HG03558 (cell line): ENCODE measurements at regions not wholly inside any gene's neighbourhood (a gene's known extent, or its start where the extent isn't known, plus 50 kb on each side); places are given as distances from the start of the nearest gene placed in this dataset.

Experiments used
- ATAC-seq: cut with Tn5 transposase; IDR thresholded peaks from one replicate; pipeline ENCODE4 v1.9.1; 2021; ENCODE audit warnings: moderate number of reproducible peaks; ENCODE audit not compliant: unreplicated experiment; ENCODE audit errors: extremely low read depth

DNA sequence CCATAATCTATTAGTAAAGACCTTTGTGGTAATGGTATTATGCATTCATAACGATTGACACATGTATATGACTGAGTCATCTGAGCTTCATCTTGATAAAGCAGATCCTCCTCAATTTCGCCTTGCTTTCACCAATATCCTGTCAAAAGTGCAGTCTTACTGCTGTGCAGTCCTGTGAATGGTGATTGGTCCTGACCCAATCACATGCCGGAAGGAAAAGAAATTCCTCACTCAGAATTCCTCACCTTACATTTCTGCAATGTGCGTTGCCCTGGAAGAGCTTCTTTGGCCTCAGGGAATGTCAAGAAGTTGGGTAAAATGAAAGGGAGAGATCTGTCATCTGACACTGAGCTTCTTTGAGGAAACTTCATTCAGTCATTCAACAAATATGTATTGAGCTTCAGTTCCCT, 121.0 kb upstream of the TSPAN2 start:
- no peak for ATAC-seq

DNA sequence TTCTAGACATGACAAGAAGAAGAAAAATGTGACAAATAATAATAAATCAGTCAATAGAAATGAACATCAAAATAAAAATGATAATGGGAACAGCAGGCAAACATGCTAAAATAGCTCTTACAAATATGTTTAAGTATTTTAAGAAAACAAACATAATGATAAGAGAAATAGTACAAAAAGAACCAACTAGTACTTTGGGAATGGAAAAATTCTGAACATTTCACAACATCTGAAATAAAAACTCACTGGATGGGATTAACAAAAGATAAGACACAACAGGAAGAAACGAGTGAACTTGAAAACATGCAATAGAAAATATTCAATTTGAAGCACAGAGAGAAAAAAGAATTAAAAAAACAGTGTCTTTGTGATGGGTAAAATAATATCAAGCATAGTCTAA, 115.2 kb upstream of the TSPAN2 start:
- no peak for ATAC-seq

DNA sequence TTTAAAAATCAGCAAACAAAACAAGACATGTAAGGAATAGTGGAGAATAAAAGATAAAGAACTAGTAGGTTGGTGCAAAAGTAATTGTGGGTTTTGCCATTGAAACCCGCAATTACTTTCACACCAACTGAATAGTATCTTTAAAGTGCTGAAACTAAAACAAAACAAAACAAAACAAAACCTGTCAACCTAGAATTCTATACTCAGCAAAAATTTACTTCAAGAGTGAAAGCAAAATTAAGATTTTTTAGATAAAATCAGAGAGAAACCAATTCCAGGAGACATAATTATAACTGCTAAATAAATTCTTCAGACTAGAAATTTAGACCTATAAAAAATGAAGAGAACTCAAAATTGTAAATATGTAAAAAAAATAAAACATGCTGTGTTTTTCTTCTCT, 114.0 kb upstream of the TSPAN2 start:
- ATAC-seq = no peak

DNA sequence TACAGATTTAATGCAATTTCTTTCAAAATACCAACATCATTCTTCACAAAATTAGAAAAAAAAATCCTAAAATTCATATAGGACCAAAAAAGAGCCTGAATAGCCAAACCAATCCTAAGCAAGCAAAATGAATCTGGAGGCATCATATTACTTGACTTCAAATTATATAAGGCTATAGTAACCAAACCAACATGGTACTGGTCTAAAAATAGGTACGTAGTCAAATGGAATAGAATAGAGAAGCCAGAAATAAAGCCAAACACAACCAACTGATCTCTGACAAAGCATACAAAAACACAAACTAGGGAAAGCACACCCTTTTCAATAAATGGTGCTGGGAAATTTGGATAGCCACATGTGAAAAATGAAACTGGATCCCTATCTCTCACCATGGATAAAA, 112.3 kb upstream of the TSPAN2 start:
- no peak for ATAC-seq

DNA sequence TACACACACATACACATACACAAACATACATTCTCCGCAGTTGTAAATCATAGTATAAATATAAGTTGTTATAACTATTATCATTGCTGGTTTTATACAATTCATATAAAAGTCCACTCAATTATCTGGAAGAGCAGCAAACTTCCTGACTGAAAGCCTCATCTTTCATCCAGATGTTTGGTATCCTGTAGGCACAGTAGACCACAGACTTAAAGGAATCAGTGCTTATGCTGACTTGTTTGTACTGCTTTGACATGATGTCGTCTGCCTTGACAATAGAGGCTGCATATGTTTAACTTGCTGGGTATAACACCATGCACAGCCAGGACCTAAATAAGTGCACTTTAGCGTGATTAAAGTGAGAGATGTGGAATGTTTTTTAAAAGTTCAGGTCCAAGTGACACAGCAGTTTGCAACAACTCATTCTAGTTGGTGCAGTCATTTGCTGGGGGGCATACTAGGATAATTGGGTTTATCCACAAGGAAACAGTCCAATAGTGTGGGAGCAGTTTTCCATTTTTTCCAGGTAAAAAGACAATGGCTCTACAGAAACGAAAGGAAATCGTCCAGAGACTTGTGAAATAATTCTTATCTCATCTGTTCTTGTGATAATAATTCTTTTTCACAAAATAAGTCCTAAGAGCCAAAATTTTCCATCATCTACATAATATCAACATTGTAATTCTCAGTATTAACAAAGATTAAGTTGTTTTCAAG, 110.3 kb upstream of the TSPAN2 start:
- ATAC-seq = no peak

DNA sequence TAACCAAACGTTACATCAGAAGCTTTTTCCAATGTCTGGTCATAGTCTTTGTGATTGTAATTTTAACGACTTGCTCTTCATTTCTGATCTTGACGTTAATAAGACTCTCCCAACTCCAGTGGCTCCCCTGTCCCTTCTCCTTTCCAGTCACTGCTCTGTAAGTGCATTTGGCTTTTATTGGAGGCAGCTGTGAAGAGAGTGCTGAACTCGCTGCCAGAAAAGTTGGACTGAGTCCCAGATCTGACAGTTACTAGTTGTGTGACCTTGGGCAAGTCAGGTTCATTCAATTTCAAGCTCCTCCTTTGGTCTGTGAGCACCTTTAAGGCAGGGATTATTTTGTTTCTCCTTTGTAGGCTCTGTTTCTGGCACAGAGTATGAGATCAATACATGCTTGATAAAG, 109.6 kb upstream of the TSPAN2 start:
- ATAC-seq = no peak

DNA sequence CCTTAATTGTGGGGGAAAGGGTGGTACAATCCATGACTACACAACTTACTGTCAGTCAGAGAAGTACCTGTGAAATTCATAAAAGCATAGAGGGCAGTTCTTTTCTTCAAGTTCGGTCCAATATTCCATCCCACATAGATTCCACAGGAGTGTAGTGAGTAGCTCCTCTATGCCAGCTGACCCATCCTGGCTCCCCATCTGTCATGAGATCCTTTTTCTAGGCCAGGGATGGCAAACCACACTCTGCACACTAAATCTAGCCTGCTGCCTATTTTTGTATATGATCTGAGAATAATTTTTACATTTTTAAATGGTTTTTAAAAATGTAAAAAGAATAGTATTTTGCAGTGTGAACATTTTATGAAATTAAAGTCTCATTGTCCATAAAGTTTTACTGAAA, 107.0 kb upstream of the TSPAN2 start:
- no peak for ATAC-seq

DNA sequence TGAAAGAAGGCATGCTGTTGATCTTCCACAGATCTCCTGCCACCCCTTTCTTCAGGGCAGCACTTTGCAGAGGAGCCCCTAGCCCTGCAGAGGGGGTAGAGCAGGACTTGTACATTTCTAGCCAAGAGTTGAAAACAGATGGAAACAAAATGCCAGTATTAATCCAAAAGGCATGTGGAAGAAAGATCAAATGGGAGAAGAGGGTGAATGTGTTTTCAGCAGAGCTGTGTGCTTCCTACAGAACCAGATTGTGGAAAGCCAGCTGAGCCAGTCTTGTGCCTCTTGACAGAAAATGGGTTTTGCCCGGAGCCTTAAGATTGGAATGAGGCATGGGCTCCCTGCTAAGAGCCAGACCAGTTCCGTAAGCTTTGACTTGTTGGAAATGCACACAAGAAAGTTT, 105.2 kb upstream of the TSPAN2 start:
- ATAC-seq = no peak

DNA sequence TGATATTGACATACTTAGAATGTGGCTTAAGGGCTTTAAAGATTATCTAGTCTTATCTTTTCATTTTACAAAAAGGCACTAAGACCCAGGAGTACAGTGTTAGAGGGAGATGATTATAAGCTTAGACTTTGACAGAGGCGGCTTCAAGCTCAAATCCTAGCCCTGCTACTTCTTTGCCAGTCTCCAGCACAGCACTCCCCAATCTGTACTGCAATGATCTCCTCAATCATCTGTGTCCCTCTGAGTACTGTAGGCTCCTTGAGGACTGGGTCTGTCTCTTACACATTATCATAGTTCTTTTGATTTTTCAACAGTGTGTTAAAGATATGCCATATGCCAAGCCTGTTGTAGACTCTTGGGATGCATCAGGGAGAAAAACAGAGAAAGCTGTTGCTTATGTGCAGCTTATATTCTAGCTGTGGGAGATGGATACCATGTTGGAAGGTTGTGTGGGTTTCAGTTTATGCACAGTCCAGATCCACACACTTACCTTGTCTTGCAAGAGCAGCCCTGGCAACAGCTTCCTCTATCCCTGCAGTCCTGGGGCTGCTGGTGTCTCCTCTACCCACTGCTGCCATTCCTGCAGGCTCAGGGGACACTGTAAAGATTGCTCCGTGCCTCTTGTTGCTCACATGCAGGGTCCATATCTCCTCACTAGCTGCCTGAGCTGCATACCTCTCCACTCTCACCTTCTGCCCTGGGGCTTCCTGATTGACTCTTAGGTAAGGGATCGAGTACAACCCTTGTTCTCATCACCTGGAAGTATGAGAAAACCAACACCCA, 103.9 kb upstream of the TSPAN2 start:
- no peak for ATAC-seq

DNA sequence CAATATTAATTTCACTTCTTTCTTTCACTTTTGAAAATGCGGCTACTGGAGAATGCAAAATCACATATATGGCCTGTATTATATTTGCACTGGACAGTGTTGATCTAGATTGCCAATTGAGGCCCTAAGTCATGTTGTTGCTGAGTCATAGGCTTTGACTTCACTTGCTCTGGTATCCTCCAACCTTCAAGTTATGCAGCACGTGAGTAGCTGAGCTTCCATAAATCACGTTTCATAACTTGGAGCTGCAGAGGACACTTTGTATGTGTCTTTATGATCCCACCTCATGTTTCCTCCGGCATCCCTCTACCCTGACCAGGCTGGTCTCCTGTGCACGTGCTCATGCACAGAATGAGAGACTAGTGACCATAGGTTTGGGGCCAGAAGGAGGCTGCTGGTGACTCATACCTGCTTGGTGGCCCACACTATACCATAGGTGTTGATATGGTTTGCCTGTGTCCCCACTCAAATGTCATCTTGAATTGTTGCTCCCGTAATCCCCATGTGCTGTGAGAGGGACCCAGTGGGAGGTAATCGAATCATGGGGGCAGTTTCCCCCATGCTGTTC, 103.0 kb upstream of the TSPAN2 start:
- ATAC-seq = no peak

DNA sequence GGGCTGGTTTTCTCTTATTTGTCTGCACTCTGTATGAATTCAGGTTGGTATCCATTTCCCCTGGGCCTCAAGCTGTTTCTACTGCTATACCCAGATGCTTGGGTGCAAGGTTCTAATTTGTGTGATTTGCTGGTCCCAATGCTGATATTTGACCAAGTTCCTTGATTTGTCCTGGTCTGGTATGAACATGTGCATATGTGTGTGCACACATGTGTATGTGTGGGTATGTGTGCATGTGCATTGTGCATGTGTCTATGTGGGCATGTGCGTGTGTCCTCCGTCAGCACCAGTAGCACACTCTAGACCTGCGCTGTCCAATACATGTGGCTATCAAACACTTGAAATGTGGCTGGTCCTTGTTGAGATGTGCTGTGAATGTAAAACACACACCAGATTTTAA, 102.4 kb upstream of the TSPAN2 start:
- no peak for ATAC-seq

DNA sequence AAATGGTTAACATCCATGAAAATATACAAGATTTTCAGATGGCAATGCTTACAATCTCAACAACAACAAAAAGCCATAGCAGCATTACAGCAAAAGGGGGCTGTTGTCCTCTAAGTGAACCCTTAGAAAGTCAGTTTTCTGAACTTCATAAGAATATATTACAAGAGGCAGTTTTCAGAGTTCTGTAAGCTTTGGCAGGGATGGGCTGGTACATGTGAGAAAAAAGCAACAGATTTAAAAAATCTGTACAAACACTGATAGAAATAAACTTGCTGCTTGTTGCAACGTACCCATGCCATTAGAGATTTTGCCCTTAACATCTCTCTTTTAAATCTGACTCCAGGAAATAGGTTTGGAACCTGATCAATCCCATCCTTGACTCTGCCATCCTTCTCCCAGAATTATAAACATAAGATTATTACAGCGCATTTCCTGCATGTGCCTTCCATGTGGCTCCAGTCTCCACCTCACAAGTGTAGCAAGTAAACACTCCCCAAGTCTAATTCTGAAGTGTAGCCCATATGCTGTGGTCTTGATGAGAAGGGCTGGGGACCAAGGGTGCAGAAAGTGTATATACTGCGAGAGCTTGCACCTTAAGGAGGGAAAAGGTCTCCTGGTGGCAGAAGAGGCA, 101.4 kb upstream of the TSPAN2 start:
- no peak for ATAC-seq

DNA sequence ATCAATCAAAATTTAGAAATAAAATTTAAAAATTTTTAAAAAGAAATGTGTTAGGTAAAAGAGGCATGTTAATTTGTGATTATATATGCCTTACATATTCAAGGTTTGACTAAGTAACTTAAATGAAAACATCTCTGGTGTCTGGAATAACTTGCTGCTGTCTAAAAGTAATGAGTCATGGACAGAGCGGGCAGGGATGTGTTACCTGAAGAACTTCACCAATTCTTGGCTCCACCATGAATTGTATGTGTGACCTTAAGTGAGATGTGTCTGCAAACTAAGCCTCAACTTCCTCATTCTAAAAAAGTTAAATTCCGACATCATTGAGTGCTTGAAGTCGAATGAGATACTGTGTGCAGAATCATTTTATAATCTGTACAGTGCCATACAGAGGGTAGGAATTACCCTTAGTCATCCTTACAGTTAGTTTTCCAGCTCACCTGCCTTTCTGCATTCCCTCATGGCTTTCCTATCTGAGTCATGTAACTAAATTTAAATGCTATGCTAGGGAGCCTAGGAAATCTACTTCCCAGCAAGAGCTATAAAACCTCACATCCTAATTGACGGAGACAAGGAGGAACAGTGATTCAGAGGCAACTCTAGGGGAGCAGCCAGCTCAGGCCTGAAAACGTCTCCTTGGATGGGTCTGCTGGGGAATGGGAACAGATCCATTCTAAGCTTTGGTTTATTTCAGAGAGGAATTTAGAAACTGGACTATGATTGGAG, 100.7 kb upstream of the TSPAN2 start:
- no peak for ATAC-seq

DNA sequence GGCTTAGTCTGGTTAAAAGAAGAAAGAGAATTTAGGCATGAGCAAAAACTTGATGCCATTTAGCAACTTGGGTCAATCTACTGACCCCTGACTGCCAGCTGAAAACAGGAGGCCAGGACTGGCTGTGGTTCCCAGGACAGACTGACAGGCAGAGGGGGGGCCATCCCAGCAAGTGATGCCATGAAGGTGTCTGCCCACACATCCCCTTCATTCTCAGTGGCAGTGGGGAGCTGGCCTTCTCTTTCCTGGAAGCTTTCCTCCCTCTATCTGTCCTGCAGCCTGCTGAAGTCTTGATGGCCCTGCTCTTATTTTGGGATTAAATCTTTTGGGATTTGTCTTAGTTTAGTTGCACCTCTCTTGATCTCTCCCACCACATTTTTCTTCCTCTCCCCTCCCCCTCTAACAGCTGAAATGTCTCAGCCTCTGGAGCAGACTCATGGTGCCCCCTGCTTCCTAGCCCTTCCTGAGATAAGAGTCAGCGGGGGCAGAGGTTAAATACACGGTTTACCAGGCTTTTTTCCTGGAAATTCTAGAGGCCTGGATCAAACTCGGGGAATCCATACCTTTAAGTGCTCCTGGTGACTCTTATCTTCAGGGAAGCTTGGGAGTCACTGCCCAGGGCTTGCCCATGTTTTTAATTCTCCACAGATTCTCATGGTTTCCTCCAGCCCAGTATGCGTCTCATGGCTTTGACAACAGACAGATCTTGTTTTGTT, 99.5 kb upstream of the TSPAN2 start:
- no peak for ATAC-seq

DNA sequence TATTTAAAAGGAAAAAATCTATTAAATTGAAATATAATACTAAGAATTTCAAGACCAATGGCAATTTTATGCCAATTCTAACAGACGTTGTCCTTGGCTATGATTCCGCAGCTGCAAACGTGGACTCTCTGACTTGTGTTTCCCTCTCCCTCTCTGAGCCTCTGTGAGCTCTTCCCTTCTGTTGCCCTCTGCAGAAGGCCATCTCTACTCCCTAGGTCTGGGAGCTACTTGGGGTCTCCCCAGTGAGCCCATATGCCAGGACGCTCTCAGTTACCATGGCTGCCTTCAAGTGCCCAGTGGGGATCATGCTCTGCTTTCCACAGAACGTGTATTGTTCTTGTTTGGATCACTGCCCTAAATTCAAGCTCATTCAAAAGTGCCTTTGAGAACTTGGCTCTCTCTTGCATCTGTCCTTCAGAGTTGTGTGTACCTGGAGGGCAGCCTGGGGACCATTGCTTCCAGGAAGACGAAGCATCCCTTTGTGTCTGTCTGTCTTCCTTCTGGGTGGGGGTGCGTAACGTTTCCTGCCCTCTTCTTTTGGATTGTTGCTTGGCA, 97.5 kb upstream of the TSPAN2 start:
- no peak for ATAC-seq

DNA sequence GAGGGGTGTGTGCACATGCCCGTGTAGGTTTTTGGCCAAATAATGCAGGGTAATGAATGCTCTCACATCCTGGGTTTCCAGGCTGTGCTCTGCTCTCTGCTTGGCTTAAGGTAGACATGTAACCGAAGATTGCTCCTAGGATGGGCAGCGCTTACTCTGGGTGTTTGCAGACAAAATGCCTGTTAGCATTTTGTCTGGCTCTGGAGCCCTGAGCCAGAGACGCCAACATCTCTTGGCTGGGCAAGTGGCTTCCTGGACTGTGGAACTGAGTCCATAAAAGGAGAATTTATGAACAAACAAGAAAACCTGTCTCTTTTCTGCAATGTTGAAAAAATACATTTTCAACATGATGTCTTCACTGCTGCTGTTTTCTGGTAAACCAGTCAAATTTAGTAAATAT, 96.0 kb upstream of the TSPAN2 start:
- no peak for ATAC-seq

DNA sequence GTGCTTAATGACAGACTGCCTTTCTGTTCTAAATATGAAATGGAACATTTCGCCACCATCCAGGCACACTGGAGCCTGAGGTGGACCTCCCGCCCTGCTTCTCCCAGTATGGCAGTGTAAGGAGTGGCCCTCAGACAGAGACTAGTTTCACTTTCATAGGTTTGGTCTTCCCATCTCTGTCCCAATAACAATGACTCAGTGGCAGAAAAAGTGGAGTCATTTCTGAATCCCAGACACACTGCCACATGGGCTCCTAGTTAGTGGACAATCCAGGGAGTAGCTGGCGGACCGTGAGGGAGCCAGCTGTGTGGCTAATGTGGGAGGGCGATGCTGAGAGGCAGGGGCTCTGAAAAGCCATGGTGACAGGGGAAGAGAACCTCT, 95.6 kb upstream of the TSPAN2 start:
- no peak for ATAC-seq

DNA sequence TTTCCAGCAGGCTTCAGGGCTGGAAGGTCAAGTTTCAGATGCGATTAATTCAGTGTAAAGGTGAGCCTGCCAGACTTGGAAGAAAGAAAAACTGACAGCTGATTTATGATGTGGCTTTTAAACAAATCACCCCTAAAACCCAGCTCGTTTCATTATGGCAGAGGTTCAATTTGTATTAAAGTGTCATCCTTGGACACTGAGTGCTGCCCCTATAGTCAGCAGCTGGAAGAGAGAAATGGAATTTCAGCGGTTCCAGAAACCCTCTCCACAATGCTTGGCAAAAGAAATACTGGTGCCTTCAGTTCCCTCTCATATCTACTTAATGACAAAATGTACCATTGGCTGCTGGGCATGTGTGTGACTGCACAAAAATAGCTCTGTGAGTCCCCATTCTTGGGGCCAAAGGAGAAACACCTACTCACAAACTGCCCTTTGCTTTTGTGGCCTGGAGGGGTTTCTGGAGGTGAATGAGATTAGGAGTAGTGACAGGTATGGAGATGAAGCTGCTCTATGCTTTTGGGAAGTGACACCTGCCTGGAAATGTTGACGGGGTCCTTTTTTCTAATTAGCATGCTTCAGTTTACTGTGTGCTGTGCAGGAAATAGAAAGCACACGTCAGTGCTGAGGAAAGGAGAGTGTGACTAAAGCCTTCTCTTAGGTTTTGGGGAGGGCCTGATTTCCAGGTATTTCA, 95.1 kb upstream of the TSPAN2 start:
- no peak for ATAC-seq

DNA sequence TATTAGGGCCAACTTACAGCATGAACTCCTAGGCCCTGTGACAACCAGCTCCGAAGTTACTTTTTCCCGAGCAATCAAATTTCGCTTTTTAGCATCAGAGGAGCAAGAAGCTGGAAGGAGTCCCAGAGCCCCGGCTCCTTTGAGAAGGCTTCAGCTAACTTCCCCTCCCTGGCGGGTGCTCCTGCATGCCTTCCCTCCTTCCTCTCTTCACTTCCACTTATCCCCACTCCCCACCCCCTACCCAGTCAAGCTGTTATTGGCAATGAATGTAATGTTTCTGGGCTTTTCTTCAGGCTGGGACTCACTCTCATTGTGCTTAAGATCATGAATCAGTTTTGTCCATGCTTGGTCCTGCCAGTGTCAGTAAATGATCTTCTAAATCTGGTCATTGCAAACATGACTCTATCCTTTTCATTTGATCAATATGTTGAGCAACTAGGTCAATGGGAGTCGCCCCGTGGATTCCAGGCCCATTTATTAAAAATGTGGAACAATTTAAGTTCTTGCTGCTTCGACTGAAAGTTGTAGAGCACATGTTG, 94.5 kb upstream of the TSPAN2 start:
- no peak for ATAC-seq
